Peyer's patch (tissue), 4 donors: ENCODE measurements at regions not wholly inside any gene's neighbourhood (a gene's known extent, or its start where the extent isn't known, plus 50 kb on each side); places are given as distances from the start of the nearest gene placed in this dataset.

ENCODE experiments used
- POLR2A ChIP-seq, 2 donors: fragments of 450-650 bp; IDR thresholded peaks; one replicate each; pipeline ENCODE4 v1.5.1; 2017; ENCODE audit warnings: antibody characterized with exemption in 2 of 2, mild to moderate bottlenecking in 2 of 2, moderate library complexity in 2 of 2
- TF ChIP-seq, protein P1 (sequence below), 6 experiments: fragments of 450-650 bp in 4 of 6; fragments of 200-600 bp in 2 of 6; sonication (generic) in 1 of 6; IDR thresholded peaks; one replicate each; pipeline ENCODE4 v1.5.1; 2017 to 2019; ENCODE audit warnings: antibody characterized with exemption in 6 of 6, mild to moderate bottlenecking in 3 of 6, moderate library complexity in 1 of 6

DNA sequence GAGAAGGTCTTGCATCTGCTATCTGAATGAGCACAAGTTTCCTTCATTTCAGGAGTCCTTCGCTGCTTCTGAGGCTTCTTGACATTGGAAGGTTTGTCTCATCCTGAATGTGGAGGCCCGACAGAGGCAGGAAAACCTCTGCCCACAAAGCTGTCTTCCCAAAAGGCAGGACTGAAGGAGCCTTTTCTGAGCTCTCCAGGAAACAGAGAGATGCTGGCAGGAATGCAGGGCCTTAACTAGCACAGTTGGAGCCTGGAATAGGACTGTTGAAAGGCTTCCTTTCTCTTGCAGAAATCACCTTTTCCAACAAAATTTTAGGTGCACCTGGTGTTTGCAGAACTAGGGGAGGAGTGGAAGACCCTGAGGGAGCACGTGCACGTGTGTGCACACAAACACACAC is 637.4 kb upstream of the MKI67 start:
- TF ChIP-seq, protein P1, sequence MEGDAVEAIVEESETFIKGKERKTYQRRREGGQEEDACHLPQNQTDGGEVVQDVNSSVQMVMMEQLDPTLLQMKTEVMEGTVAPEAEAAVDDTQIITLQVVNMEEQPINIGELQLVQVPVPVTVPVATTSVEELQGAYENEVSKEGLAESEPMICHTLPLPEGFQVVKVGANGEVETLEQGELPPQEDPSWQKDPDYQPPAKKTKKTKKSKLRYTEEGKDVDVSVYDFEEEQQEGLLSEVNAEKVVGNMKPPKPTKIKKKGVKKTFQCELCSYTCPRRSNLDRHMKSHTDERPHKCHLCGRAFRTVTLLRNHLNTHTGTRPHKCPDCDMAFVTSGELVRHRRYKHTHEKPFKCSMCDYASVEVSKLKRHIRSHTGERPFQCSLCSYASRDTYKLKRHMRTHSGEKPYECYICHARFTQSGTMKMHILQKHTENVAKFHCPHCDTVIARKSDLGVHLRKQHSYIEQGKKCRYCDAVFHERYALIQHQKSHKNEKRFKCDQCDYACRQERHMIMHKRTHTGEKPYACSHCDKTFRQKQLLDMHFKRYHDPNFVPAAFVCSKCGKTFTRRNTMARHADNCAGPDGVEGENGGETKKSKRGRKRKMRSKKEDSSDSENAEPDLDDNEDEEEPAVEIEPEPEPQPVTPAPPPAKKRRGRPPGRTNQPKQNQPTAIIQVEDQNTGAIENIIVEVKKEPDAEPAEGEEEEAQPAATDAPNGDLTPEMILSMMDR (IDR thresholded peaks at IDR 0.05), result no peak
- no peak for TF ChIP-seq POLR2A (IDR thresholded peaks at IDR 0.05)
